Ishikawa (cell line): ENCODE measurements at regions not wholly inside any gene's neighbourhood (a gene's known extent, or its start where the extent isn't known, plus 50 kb on each side); places are given as distances from the start of the nearest gene placed in this dataset.

Experiments
- CEBPB ChIP-seq: IDR thresholded peaks from 2 replicates; pipeline ENCODE4 v1.6.1; 2012
- CREB1 ChIP-seq: IDR thresholded peaks from 2 replicates; pipeline ENCODE4 v1.6.1; 2012; ENCODE audit warnings: low read depth
- EGR1 ChIP-seq: IDR thresholded peaks from 2 replicates; pipeline ENCODE4 v1.6.1; 2012
- EP300 ChIP-seq: IDR thresholded peaks from 2 replicates; pipeline ENCODE4 v1.6.1; 2012; ENCODE audit warnings: borderline replicate concordance
- FOXM1 ChIP-seq: IDR thresholded peaks from 2 replicates; pipeline ENCODE4 v1.6.1; 2012; ENCODE audit warnings: low read depth, borderline replicate concordance
- NFIC ChIP-seq: IDR thresholded peaks from 2 replicates; pipeline ENCODE4 v1.6.1; 2012
- RAD21 ChIP-seq: IDR thresholded peaks from 2 replicates; pipeline ENCODE4 v1.6.1; 2012; ENCODE audit warnings: low read depth
- TAF1 ChIP-seq: IDR thresholded peaks from 2 replicates; pipeline ENCODE4 v1.6.1; 2012; ENCODE audit warnings: low read depth, mild to moderate bottlenecking
- TCF12 ChIP-seq: IDR thresholded peaks from 2 replicates; pipeline ENCODE4 v1.6.1; 2012; ENCODE audit warnings: low read depth
- TEAD4 ChIP-seq: IDR thresholded peaks from 2 replicates; pipeline ENCODE4 v1.6.1; 2012
- YY1 ChIP-seq: IDR thresholded peaks from 2 replicates; pipeline ENCODE4 v1.6.1; 2012; ENCODE audit warnings: low read depth
- ZBTB7A ChIP-seq: IDR thresholded peaks from 2 replicates; pipeline ENCODE4 v1.6.1; 2012; ENCODE audit warnings: low read depth
- TF ChIP-seq, protein P1 (sequence below): IDR thresholded peaks from 2 replicates; pipeline ENCODE4 v1.6.1; 2012
- TF ChIP-seq, protein P2 (sequence below): IDR thresholded peaks from 2 replicates; pipeline ENCODE4 v1.6.1; 2012
- TF ChIP-seq, protein P3 (sequence below): IDR thresholded peaks from 2 replicates; pipeline ENCODE4 v1.6.1; 2012; ENCODE audit warnings: low read depth, mild to moderate bottlenecking

DNA sequence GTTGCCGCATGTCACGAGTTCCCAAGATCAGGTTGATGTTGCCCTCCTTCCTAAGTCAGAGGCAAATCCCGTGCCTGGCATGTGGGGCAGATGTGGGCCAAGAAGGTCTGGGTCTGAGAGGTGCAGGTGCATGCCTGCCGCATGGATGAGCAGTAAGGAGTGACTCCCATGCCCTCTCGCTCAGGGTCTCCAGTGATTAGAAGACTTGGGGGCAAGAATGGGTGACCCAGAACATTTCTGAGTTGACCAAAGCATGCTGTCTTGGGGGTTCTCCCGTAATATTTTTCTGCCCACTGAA is 120.6 kb upstream of the HDAC4 start:
- TF ChIP-seq EGR1 (no peak), CREB1 (no peak), EP300 (no peak), TEAD4 (no peak), YY1 (no peak), CEBPB (no peak)
- TF ChIP-seq, protein P1, sequence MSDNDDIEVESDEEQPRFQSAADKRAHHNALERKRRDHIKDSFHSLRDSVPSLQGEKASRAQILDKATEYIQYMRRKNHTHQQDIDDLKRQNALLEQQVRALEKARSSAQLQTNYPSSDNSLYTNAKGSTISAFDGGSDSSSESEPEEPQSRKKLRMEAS = no peak
- TF ChIP-seq, protein P2, sequence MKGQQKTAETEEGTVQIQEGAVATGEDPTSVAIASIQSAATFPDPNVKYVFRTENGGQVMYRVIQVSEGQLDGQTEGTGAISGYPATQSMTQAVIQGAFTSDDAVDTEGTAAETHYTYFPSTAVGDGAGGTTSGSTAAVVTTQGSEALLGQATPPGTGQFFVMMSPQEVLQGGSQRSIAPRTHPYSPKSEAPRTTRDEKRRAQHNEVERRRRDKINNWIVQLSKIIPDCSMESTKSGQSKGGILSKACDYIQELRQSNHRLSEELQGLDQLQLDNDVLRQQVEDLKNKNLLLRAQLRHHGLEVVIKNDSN = no peak
- TF ChIP-seq, protein P3, sequence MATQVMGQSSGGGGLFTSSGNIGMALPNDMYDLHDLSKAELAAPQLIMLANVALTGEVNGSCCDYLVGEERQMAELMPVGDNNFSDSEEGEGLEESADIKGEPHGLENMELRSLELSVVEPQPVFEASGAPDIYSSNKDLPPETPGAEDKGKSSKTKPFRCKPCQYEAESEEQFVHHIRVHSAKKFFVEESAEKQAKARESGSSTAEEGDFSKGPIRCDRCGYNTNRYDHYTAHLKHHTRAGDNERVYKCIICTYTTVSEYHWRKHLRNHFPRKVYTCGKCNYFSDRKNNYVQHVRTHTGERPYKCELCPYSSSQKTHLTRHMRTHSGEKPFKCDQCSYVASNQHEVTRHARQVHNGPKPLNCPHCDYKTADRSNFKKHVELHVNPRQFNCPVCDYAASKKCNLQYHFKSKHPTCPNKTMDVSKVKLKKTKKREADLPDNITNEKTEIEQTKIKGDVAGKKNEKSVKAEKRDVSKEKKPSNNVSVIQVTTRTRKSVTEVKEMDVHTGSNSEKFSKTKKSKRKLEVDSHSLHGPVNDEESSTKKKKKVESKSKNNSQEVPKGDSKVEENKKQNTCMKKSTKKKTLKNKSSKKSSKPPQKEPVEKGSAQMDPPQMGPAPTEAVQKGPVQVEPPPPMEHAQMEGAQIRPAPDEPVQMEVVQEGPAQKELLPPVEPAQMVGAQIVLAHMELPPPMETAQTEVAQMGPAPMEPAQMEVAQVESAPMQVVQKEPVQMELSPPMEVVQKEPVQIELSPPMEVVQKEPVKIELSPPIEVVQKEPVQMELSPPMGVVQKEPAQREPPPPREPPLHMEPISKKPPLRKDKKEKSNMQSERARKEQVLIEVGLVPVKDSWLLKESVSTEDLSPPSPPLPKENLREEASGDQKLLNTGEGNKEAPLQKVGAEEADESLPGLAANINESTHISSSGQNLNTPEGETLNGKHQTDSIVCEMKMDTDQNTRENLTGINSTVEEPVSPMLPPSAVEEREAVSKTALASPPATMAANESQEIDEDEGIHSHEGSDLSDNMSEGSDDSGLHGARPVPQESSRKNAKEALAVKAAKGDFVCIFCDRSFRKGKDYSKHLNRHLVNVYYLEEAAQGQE = no peak

GRCh38 chr2:239520811-239521517 is 120.1 kb upstream of the HDAC4 start:
- TF ChIP-seq FOXM1 (no peak), CREB1 (no peak), TCF12 (no peak), CEBPB (no peak), NFIC (no peak), YY1 (no peak), EGR1 (no peak), RAD21 (no peak), TEAD4 (no peak), ZBTB7A (no peak)
- TF ChIP-seq, protein P2 = no peak
- TF ChIP-seq, protein P3 = no peak

DNA sequence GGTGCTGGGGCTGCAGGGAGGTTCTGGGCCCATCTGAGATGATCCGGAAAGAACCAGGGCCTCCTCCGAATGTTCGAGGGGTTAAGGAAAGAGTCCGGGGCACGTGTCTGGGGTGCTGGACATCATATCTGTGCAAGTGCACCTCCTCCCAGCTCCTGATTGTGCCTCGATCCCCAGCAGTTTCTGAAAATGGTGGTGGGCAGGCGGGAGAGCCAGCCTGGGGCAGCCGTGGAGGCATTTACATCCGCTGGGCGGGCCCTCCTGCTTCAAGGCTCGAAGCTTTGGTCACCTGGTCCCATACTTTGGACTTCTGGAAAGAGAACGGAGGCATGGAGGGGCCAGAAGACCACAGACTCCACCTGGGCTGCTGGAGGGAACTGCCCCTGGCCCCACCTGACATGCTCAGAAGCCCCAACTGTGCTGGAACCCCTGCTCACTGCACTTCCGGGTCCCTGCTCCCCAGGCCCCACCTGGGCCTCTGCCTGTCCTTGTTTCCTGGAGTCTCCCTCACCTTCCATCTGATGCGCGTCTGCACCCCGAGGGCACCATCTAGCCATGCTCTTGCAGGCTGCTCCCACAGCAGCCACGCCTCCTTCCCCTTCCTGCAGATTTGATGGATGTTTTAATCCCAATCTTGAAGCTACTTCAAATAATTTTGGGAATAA is 119.2 kb upstream of the HDAC4 start:
- TF ChIP-seq, protein P1 = no peak

- TF ChIP-seq CREB1 = no peak
- TF ChIP-seq, protein P1 = no peak
- TF ChIP-seq TCF12 = no peak
Observed at GRCh38 chr2:239519089-239519920, 118.5 kb upstream of the HDAC4 start.

DNA sequence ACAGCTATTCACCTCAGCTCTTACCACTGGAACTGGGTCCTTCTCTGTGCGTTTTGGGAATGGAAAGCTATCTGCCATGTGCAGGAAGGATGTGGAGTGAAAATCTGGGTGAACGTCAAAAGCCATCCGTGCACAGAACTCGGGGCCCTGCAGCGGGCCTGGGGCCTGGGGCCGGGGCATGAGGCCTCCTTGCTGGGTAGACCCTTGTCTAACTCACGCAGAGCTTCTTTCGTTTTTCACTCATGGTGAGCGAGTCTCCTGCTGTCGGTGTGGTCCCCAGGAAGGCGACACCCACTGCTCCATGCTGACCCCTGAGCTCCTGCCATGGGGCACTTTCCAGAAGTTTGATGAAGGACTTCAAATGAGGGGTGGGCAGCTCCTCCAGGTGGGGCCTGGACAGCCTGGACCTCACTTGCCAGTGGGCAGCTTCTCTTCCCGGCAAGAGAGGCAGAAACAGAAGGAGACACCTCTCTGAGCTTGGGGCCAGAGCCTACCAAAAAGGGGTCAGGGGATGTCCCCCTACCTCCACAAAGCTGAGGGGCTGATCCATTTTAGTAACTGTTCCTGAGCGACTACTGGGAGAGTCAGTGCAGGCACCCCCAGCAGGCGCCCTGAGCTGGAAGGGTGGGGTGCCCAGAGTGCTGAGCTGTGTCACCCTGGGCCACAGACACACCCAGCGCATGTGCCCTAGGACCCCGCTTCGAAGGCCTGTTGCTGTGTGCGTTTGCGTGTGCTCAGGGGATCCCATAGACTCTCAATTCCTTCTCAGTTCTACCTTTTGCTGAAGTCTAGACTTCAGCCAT is 117.7 kb upstream of the HDAC4 start:
- no peak for TF ChIP-seq ZBTB7A
- no peak for TF ChIP-seq TEAD4
- TF ChIP-seq EP300 = no peak
- no peak for TF ChIP-seq CEBPB
- TF ChIP-seq CREB1 = no peak
- no peak for TF ChIP-seq YY1
- no peak for TF ChIP-seq FOXM1
- TF ChIP-seq, protein P3 = no peak
- no peak for TF ChIP-seq NFIC
- no peak for TF ChIP-seq TAF1
- TF ChIP-seq, protein P2 = no peak
- TF ChIP-seq, protein P1 = no peak
- TF ChIP-seq RAD21 = no peak
- TF ChIP-seq EGR1 = no peak
- no peak for TF ChIP-seq TCF12
